Endothelial cell of umbilical vein (primary cell): ENCODE measurements at regions not wholly inside any gene's neighbourhood (a gene's known extent, or its start where the extent isn't known, plus 50 kb on each side); places are given as distances from the start of the nearest gene placed in this dataset.

Source experiments
- BruUV-seq: library from RNA; stranded (reverse); fragments of 400-500 nt; replicated peaks from 2 replicates; lab custom pipeline; 2021; lab: Mats Ljungman, UMichigan
- CTCF ChIA-PET: fragments of 300-600, 350-600 bp; sonication (Branson Sonifier 250); formaldehyde crosslinking; loops from one replicate; lab custom pipeline; 2021; ENCODE audit warnings: antibody characterized with exemption, inconsistent platforms; lab: Charles Lee
- POLR2A ChIA-PET: fragments of 300-600, 350-600 bp; sonication (Branson Sonifier 250); formaldehyde crosslinking; loops from one replicate; lab custom pipeline; 2021; ENCODE audit warnings: antibody characterized with exemption, inconsistent platforms; lab: Charles Lee
- DNase-seq: peaks from one replicate; pipeline ENCODE4 v3.0.0-alpha.2; 2011; ENCODE audit warnings: low read depth, low spot score
- FAIRE-seq: peaks from 2 replicates; lab custom pipeline; 2011; peaks lifted over from hg19 to GRCh38; lab: Jason Lieb, UNC
- H2AFZ ChIP-seq: 2 replicates; pipeline ENCODE4 v1.6.0; 2012; ENCODE audit warnings: low read depth, low read length, control low read depth, inconsistent platforms
- H3K27ac ChIP-seq: 2 replicates; pipeline ENCODE4 v1.5.1; 2011; ENCODE audit warnings: low read depth, mild to moderate bottlenecking, control low read depth, low read length, moderate library complexity; ENCODE audit not compliant: insufficient read depth
- H3K27me3 ChIP-seq, 2 experiments: 2 replicates each; pipeline versions ENCODE4 v1.6.0 to v1.6.1; 2011; ENCODE audit warnings: low read length in 2 of 2, mixed read lengths in 1 of 2; ENCODE audit not compliant: control insufficient read depth in 2 of 2, insufficient read depth in 2 of 2
- H3K36me3 ChIP-seq, 2 experiments: 2 replicates in 1 of 2; 3 replicates in 1 of 2; pipeline ENCODE4 v1.5.1; 2011; ENCODE audit warnings: low read length in 2 of 2, mild to moderate bottlenecking in 1 of 2, moderate library complexity in 1 of 2; ENCODE audit not compliant: control insufficient read depth in 2 of 2, insufficient read depth in 2 of 2; ENCODE audit errors: extremely low read depth in 1 of 2
- H3K4me1 ChIP-seq: 3 replicates; pipeline ENCODE4 v1.5.1; 2011; ENCODE audit warnings: mild to moderate bottlenecking, low read length; ENCODE audit not compliant: control insufficient read depth, insufficient read depth; ENCODE audit errors: extremely low read depth
- H3K4me2 ChIP-seq: 2 replicates; pipeline ENCODE4 v1.6.1; 2011; ENCODE audit warnings: low read length, control low read depth, mixed read lengths; ENCODE audit not compliant: insufficient read depth
- H3K4me3 ChIP-seq, 3 experiments: fragments of 200-600 bp in 1 of 3; sonication (generic), shearing (Covaris generic) in 1 of 3; replicated peaks in 1 of 3; 2 replicates each; pipeline ENCODE4 v1.5.1; 2011 to 2016; ENCODE audit warnings: control low read depth in 3 of 3, low read length in 3 of 3, mild to moderate bottlenecking in 2 of 3, inconsistent platforms in 1 of 3, low read depth in 1 of 3, moderate library complexity in 1 of 3; ENCODE audit not compliant: insufficient read depth in 1 of 3
- H3K79me2 ChIP-seq: 2 replicates; pipeline ENCODE4 v1.6.0; 2012; ENCODE audit warnings: low read length, inconsistent platforms; ENCODE audit not compliant: control insufficient read depth, insufficient read depth
- H3K9ac ChIP-seq: replicated peaks from 2 replicates; pipeline ENCODE3; 2011; ENCODE audit warnings: low read length, control low read depth; ENCODE audit not compliant: insufficient read depth; ENCODE audit errors: extremely low read depth
- H3K9me1 ChIP-seq: replicated peaks from 3 replicates; pipeline ENCODE4 v1.6.0; 2011; ENCODE audit warnings: mild to moderate bottlenecking, low read length; ENCODE audit not compliant: control insufficient read depth, insufficient read depth; ENCODE audit errors: extremely low read depth
- H3K9me3 ChIP-seq: replicated peaks from 2 replicates; pipeline ENCODE4 v1.5.1; 2012; ENCODE audit warnings: low read length, inconsistent platforms; ENCODE audit not compliant: control insufficient read depth, insufficient read depth
- H4K20me1 ChIP-seq: replicated peaks from 2 replicates; pipeline ENCODE3; 2011; ENCODE audit warnings: mild to moderate bottlenecking, low read length; ENCODE audit not compliant: control insufficient read depth, insufficient read depth; ENCODE audit errors: extremely low read depth
- EZH2 ChIP-seq: IDR thresholded peaks from 2 replicates; pipeline ENCODE4 v1.6.1; 2012; ENCODE audit warnings: borderline replicate concordance, low read depth, mild to moderate bottlenecking, moderate library complexity, low read length, inconsistent platforms; ENCODE audit not compliant: severe bottlenecking
- FOS ChIP-seq: IDR thresholded peaks from 2 replicates; pipeline ENCODE4 v1.6.1; 2011; ENCODE audit warnings: mild to moderate bottlenecking, low read length, moderate library complexity, borderline replicate concordance; ENCODE audit not compliant: insufficient read depth
- GATA2 ChIP-seq: IDR thresholded peaks from 2 replicates; pipeline ENCODE4 v1.7.0; 2011; ENCODE audit warnings: low read depth, mild to moderate bottlenecking, moderate library complexity, mixed read lengths, low read length; ENCODE audit not compliant: insufficient read length, insufficient read depth
- JUN ChIP-seq: IDR thresholded peaks from 2 replicates; pipeline ENCODE4 v1.6.1; 2011; ENCODE audit warnings: borderline replicate concordance, low read depth; ENCODE audit not compliant: insufficient read length, insufficient read depth
- MYC ChIP-seq: IDR thresholded peaks from one replicate; pipeline ENCODE4 v1.6.1; 2011; ENCODE audit warnings: mild to moderate bottlenecking, low read depth, low read length
- POLR2A ChIP-seq: IDR thresholded peaks from 2 replicates; pipeline ENCODE4 v1.6.1; 2012; ENCODE audit warnings: low read depth, mild to moderate bottlenecking, control low read depth, low read length
- POLR2AphosphoS5 ChIP-seq: IDR thresholded peaks from 2 replicates; pipeline ENCODE4 v1.6.1; 2012; ENCODE audit warnings: low read depth, mild to moderate bottlenecking, control low read depth, low read length, moderate library complexity; ENCODE audit not compliant: insufficient read depth
- dilution Hi-C: fragments of 300-500 bp; cut with MboI; formaldehyde crosslinking; loops from one replicate; pipeline ENCODE4 v1.15.0; 2019; ENCODE audit warnings: low sequenced_read_pairs; ENCODE audit not compliant: extremely low pct_ligation_motif_present
- intact Hi-C: fragments of 100-400 bp; cut with micrococcal nuclease; formaldehyde crosslinking; loops from one replicate; pipeline ENCODE4 v1.10.0; 2022
- TF ChIP-seq, protein P1 (sequence below): IDR thresholded peaks from 2 replicates; pipeline ENCODE4 v1.6.1; 2011; ENCODE audit not compliant: insufficient read depth, insufficient read length
- TF ChIP-seq, protein P2 (sequence below), 2 donors: IDR thresholded peaks; 1 replicate in 1 of 2; 2 replicates in 1 of 2; pipeline ENCODE4 v1.5.1; 2011; ENCODE audit warnings: low read length in 2 of 2, mild to moderate bottlenecking in 2 of 2, moderate library complexity in 2 of 2, control low read depth in 1 of 2, inconsistent platforms in 1 of 2, low read depth in 1 of 2; ENCODE audit not compliant: insufficient read depth in 1 of 2; ENCODE audit errors: extremely low read depth in 1 of 2

DNA sequence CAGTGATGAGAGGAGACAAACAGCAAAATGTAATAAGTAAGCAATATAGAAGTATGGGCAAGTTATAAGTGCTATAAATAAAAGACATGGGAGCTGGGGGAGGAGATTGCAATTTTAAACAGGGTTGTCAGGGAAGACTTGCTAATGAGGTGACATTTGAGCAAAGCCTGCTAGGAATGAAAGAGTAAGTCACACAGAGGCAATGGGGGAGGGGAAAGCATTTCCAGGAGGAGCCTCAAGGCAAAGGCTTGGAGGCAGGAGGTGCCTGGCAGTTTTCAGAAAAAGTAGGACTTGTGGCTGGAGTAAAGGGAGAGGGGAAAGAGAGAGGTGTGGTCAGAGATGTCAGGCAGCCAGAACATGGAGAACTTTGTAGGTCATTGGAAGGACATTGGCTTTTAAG, 124.4 kb upstream of the NMUR2 start:
- dilution Hi-C loops: no loop called here
- CTCF ChIA-PET: interaction anchor here (1.4 kb wide), 1 partner anchor 1435 kb away, joined by 4 read pairs; no protein-coding TSS in a partner anchor

More for the DNA sequence above, 124.4 kb upstream of the NMUR2 start:
- no peaks in the 10 kb centered on the region for H4K20me1 ChIP-seq
- no peaks in the 10 kb centered on the region for H3K4me1 ChIP-seq
- H3K4me3 ChIP-seq: no peak overlapping the region
- BruUV-seq: no TSS peak
- intact Hi-C loops: no loop called here
- no peaks in the 10 kb centered on the region for H3K79me2 ChIP-seq
- no peaks in the 10 kb centered on the region for H3K36me3 ChIP-seq
- TF ChIP-seq GATA2 (no peak), FOS (no peak), EZH2 (no peak), MYC (no peak), POLR2AphosphoS5 (no peak), JUN (no peak), POLR2A (no peak)
- TF ChIP-seq, protein P1, sequence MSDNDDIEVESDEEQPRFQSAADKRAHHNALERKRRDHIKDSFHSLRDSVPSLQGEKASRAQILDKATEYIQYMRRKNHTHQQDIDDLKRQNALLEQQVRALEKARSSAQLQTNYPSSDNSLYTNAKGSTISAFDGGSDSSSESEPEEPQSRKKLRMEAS: no peak
- TF ChIP-seq, protein P2, sequence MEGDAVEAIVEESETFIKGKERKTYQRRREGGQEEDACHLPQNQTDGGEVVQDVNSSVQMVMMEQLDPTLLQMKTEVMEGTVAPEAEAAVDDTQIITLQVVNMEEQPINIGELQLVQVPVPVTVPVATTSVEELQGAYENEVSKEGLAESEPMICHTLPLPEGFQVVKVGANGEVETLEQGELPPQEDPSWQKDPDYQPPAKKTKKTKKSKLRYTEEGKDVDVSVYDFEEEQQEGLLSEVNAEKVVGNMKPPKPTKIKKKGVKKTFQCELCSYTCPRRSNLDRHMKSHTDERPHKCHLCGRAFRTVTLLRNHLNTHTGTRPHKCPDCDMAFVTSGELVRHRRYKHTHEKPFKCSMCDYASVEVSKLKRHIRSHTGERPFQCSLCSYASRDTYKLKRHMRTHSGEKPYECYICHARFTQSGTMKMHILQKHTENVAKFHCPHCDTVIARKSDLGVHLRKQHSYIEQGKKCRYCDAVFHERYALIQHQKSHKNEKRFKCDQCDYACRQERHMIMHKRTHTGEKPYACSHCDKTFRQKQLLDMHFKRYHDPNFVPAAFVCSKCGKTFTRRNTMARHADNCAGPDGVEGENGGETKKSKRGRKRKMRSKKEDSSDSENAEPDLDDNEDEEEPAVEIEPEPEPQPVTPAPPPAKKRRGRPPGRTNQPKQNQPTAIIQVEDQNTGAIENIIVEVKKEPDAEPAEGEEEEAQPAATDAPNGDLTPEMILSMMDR (IDR thresholded peaks at IDR 0.05; ENCODE audit: extremely low read depth in 1 of 2, insufficient read depth in 1 of 2, low read depth in 1 of 2, low read length in 2 of 2): no peak
- H3K27me3 ChIP-seq: no peaks in the 10 kb centered on the region
- FAIRE-seq (no peak), DNase-seq (no peak)
- no peak overlapping the region for H2AFZ ChIP-seq
- H3K4me2 ChIP-seq: no peak overlapping the region
- no peak overlapping the region for H3K27ac ChIP-seq
- POLR2A ChIA-PET: no interaction called here
- H3K9me1 ChIP-seq: no peaks in the 10 kb centered on the region
- H3K9ac ChIP-seq: no peak overlapping the region
- H3K9me3 ChIP-seq: no peaks in the 10 kb centered on the region
